HepG2 (cell line): ENCODE measurements at regions not wholly inside any gene's neighbourhood (a gene's known extent, or its start where the extent isn't known, plus 50 kb on each side); places are given as distances from the start of the nearest gene placed in this dataset.

Experiments
- GABPB1 ChIP-seq: IDR thresholded peaks from 2 replicates; pipeline ENCODE4 v1.6.1; 2016; ENCODE audit warnings: mild to moderate bottlenecking, missing genetic modification reagents, moderate library complexity, missing compliant biosample characterization
- GZF1 ChIP-seq: sonication (generic); formaldehyde crosslinking; IDR thresholded peaks from 2 replicates; pipeline ENCODE4 v1.5.1; 2020; ENCODE audit warnings: mild to moderate bottlenecking, missing genetic modification reagents
- KLF15 ChIP-seq: sonication (generic); formaldehyde crosslinking; IDR thresholded peaks from 2 replicates; pipeline ENCODE4 v1.8.1; 2023; ENCODE audit warnings: borderline replicate concordance, mild to moderate bottlenecking, inconsistent platforms, missing genetic modification reagents, mixed read lengths
- ZNF253 ChIP-seq: sonication (generic); formaldehyde crosslinking; IDR thresholded peaks from 2 replicates; pipeline ENCODE4 v1.8.0; 2022; ENCODE audit warnings: mild to moderate bottlenecking, missing genetic modification reagents, borderline replicate concordance
- TF ChIP-seq, protein P1 (sequence below): sonication (generic); formaldehyde crosslinking; IDR thresholded peaks from 2 replicates; pipeline ENCODE4 v1.5.0; 2020; ENCODE audit warnings: mild to moderate bottlenecking, missing genetic modification reagents, borderline replicate concordance
- TF ChIP-seq, protein P2 (sequence below): sonication (generic); formaldehyde crosslinking; IDR thresholded peaks from 2 replicates; pipeline ENCODE4 v1.4.0; 2020; ENCODE audit warnings: missing genetic modification reagents
- TF ChIP-seq, protein P3 (sequence below): sonication (generic); formaldehyde crosslinking; IDR thresholded peaks from 2 replicates; pipeline ENCODE4 v1.4.0; 2020; ENCODE audit warnings: missing genetic modification reagents
- TF ChIP-seq, protein P4 (sequence below), 2 experiments: sonication (generic) in 1 of 2; formaldehyde crosslinking in 1 of 2; IDR thresholded peaks; 2 replicates each; pipeline versions ENCODE4 v1.6.1 to v1.9.0; 2014 to 2022; ENCODE audit warnings: antibody characterized with exemption in 1 of 2, borderline replicate concordance in 1 of 2, inconsistent platforms in 1 of 2, low read depth in 1 of 2, missing genetic modification reagents in 1 of 2

DNA sequence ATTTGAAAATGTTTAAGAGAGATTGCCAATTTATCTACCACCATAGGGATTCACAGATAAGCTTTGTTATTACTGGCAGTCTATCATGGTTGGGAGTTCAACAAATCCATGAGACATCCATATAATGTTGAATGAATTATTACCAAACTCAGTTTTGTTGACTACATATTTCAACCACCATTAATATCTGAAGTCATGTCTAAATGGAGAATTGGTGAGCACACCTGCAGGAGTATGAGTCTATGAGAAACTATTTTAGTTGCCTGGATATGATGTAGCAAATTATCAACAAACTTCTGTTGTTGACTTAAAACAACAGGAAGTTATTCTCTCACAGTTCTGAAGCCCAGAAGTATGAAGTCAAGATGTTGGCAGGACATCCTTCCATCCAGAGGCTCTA lies 126.8 kb upstream of the FBXL7 start (continued):
- TF ChIP-seq, protein P1, sequence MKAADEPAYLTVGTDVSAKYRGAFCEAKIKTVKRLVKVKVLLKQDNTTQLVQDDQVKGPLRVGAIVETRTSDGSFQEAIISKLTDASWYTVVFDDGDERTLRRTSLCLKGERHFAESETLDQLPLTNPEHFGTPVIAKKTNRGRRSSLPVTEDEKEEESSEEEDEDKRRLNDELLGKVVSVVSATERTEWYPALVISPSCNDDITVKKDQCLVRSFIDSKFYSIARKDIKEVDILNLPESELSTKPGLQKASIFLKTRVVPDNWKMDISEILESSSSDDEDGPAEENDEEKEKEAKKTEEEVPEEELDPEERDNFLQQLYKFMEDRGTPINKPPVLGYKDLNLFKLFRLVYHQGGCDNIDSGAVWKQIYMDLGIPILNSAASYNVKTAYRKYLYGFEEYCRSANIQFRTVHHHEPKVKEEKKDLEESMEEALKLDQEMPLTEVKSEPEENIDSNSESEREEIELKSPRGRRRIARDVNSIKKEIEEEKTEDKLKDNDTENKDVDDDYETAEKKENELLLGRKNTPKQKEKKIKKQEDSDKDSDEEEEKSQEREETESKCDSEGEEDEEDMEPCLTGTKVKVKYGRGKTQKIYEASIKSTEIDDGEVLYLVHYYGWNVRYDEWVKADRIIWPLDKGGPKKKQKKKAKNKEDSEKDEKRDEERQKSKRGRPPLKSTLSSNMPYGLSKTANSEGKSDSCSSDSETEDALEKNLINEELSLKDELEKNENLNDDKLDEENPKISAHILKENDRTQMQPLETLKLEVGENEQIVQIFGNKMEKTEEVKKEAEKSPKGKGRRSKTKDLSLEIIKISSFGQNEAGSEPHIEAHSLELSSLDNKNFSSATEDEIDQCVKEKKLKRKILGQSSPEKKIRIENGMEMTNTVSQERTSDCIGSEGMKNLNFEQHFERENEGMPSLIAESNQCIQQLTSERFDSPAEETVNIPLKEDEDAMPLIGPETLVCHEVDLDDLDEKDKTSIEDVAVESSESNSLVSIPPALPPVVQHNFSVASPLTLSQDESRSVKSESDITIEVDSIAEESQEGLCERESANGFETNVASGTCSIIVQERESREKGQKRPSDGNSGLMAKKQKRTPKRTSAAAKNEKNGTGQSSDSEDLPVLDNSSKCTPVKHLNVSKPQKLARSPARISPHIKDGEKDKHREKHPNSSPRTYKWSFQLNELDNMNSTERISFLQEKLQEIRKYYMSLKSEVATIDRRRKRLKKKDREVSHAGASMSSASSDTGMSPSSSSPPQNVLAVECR (CRISPR knock-in tag) = no peak
- TF ChIP-seq, protein P2, sequence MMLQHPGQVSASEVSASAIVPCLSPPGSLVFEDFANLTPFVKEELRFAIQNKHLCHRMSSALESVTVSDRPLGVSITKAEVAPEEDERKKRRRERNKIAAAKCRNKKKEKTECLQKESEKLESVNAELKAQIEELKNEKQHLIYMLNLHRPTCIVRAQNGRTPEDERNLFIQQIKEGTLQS (CRISPR knock-in tag) = no peak
- no peak for TF ChIP-seq GABPB1 (CRISPR knock-in tag)
- TF ChIP-seq ZNF253 (CRISPR knock-in tag) = no peak
- TF ChIP-seq GZF1 (CRISPR knock-in tag) = no peak
- TF ChIP-seq, protein P3, sequence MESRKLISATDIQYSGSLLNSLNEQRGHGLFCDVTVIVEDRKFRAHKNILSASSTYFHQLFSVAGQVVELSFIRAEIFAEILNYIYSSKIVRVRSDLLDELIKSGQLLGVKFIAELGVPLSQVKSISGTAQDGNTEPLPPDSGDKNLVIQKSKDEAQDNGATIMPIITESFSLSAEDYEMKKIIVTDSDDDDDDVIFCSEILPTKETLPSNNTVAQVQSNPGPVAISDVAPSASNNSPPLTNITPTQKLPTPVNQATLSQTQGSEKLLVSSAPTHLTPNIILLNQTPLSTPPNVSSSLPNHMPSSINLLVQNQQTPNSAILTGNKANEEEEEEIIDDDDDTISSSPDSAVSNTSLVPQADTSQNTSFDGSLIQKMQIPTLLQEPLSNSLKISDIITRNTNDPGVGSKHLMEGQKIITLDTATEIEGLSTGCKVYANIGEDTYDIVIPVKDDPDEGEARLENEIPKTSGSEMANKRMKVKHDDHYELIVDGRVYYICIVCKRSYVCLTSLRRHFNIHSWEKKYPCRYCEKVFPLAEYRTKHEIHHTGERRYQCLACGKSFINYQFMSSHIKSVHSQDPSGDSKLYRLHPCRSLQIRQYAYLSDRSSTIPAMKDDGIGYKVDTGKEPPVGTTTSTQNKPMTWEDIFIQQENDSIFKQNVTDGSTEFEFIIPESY (CRISPR knock-in tag) = no peak
- TF ChIP-seq, protein P4, sequence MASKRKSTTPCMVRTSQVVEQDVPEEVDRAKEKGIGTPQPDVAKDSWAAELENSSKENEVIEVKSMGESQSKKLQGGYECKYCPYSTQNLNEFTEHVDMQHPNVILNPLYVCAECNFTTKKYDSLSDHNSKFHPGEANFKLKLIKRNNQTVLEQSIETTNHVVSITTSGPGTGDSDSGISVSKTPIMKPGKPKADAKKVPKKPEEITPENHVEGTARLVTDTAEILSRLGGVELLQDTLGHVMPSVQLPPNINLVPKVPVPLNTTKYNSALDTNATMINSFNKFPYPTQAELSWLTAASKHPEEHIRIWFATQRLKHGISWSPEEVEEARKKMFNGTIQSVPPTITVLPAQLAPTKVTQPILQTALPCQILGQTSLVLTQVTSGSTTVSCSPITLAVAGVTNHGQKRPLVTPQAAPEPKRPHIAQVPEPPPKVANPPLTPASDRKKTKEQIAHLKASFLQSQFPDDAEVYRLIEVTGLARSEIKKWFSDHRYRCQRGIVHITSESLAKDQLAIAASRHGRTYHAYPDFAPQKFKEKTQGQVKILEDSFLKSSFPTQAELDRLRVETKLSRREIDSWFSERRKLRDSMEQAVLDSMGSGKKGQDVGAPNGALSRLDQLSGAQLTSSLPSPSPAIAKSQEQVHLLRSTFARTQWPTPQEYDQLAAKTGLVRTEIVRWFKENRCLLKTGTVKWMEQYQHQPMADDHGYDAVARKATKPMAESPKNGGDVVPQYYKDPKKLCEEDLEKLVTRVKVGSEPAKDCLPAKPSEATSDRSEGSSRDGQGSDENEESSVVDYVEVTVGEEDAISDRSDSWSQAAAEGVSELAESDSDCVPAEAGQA (IDR thresholded peaks at IDR 0.05; ENCODE audit: low read depth) = no peak
- TF ChIP-seq, protein P4 (CRISPR knock-in tag; IDR thresholded peaks at IDR 0.05; ENCODE audit: borderline replicate concordance) = no peak
- TF ChIP-seq KLF15 (CRISPR knock-in tag) = no peak
- TF ChIP-seq, all 625 proteins: peak for 0
